UCSD-AML1 (cell line): ENCODE measurements at regions not wholly inside any gene's neighbourhood (a gene's known extent, or its start where the extent isn't known, plus 50 kb on each side); places are given as distances from the start of the nearest gene placed in this dataset.
"Not testable (repeated sequence)": the region's sequence is repeated elsewhere in the genome, so short reads cannot be mapped to it uniquely, and the experiment has no call there.

Source experiments
- DNase-seq: peaks from one replicate; lab custom pipeline; 2025; ENCODE audit not compliant: unreplicated experiment; lab: John Stamatoyannopoulos, UW

GRCh38 chr6:133047065-133047665, 194.0 kb upstream of the EYA4 start:
- DNase-seq = no peak

- DNase-seq = no peak
Observed at GRCh38 chr6:133047706-133048105, 193.5 kb upstream of the EYA4 start.

GRCh38 chr6:133051240-133051639, 189.9 kb upstream of the EYA4 start:
- no peak for DNase-seq

GRCh38 chr6:133052465-133052864, 188.7 kb upstream of the EYA4 start:
- no peak for DNase-seq

GRCh38 chr6:133055441-133055966, 185.7 kb upstream of the EYA4 start:
- no peak for DNase-seq

GRCh38 chr6:133057352-133057751, 183.8 kb upstream of the EYA4 start:
- DNase-seq = no peak

- DNase-seq = no peak
Observed at GRCh38 chr6:133062077-133062476, 179.1 kb upstream of the EYA4 start.

GRCh38 chr6:133062696-133063306, 178.4 kb upstream of the EYA4 start:
- DNase-seq = no peak

GRCh38 chr6:133067960-133068359, 173.2 kb upstream of the EYA4 start:
- DNase-seq = no peak

GRCh38 chr6:133070410-133071043, 170.6 kb upstream of the EYA4 start:
- DNase-seq = no peak

- no peak for DNase-seq
Observed at GRCh38 chr6:133079901-133080300, 161.3 kb upstream of the EYA4 start.

- no peak for DNase-seq
Observed at GRCh38 chr6:133083248-133083967, 157.7 kb upstream of the EYA4 start.

GRCh38 chr6:133085471-133085870, 155.7 kb upstream of the EYA4 start:
- DNase-seq = no peak

- DNase-seq = no peak
Observed at GRCh38 chr6:133085896-133086295, 155.3 kb upstream of the EYA4 start.

GRCh38 chr6:133088931-133089695, 152.0 kb upstream of the EYA4 start:
- no peak for DNase-seq

GRCh38 chr6:133092199-133092598, 149.0 kb upstream of the EYA4 start:
- no peak for DNase-seq

GRCh38 chr6:133092771-133093170, 148.4 kb upstream of the EYA4 start:
- DNase-seq = no peak

GRCh38 chr6:133093211-133093610, 147.9 kb upstream of the EYA4 start:
- not testable (repeated sequence) for DNase-seq

GRCh38 chr6:133093956-133094355, 147.2 kb upstream of the EYA4 start:
- DNase-seq = no peak

- DNase-seq = no peak
Observed at GRCh38 chr6:133097208-133097607, 143.9 kb upstream of the EYA4 start.

- no peak for DNase-seq
Observed at GRCh38 chr6:133099573-133099972, 141.6 kb upstream of the EYA4 start.
